ENCODE measurements at regions not wholly inside any gene's neighbourhood (a gene's known extent, or its start where the extent isn't known, plus 50 kb on each side); places are given as distances from the start of the nearest gene placed in this dataset.

DNA sequence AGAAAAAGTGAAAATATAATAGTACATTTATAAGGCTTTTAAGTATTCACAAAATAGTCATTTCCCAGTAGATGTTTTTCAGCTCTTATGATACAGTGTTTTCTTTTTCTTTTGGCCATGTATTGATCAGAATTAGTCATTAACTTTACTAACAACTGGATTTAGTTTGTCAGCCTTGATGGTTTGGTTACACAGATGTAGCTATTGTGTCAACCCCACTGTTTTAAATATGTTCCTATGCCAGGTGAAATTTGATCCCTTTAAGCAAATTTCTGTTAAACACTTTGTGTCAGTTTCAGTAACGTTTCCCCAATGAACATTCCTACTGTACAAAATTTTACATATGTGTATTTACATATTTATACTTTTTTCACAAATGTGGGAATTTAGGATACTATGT lies 261.5 kb upstream of the STARD13 start:
- DNase-seq (ENCODE audit: low read depth) = peak; percentile 38
- TF ChIP-seq CTCF (conservative IDR thresholded peaks at IDR 0.05; ENCODE audit: control insufficient read depth, insufficient read depth, low read depth, low read length) = no peak

DNA sequence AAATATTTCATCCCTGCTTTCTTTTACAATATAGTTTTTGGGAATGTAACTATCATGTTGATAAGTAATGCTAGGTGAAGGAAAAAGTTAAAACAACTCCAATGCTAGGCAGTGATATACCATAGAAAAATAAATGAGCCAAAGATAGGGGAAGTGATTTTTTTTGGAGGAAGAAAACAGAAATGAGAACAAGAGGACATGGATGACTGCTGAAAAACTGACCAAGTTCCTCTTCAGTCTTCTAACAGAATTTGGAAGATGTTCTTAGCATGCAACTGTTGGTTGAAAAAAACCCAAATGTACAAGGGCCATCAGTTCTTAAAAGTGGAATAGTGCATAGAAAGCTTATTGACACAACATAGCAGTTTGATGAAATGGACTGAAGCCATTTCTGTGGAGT lies 262.5 kb upstream of the STARD13 start:
- TF ChIP-seq CTCF (conservative IDR thresholded peaks at IDR 0.05; ENCODE audit: control insufficient read depth, insufficient read depth, low read depth, low read length) = no peak
- no peak overlapping the region for H3K4me3 ChIP-seq (ENCODE audit: control insufficient read depth, low read depth, low read length)
- DNase-seq (ENCODE audit: low read depth) = no peak

More for the DNA sequence above, 261.5 kb upstream of the STARD13 start:
- no peak overlapping the region for H3K4me3 ChIP-seq (ENCODE audit: control insufficient read depth, low read depth, low read length)

DNA sequence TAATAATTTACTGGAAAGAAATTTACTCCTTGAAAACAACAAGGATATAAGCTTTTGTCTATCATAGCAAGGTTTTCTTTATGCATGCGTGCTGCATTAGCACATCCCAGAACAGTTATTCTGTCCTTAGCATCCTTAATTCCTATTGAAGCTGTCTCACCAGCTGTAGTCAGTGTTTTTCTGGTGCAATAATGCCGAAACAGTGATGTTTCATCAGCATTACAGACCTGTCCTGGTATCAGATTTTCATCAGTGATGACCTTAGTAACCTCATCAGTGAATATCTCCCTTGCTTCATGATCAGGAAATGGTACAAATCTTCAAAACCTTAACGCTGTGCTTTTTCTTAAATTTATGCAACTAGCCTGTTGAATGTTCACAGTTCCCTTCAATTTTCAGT lies 264.7 kb upstream of the STARD13 start:
- DNase-seq (ENCODE audit: low read depth) = no peak
- TF ChIP-seq CTCF (conservative IDR thresholded peaks at IDR 0.05; ENCODE audit: control insufficient read depth, insufficient read depth, low read depth, low read length) = no peak

GRCh38 chr13:33550885-33551284 lies 265.3 kb upstream of the STARD13 start:
- H3K4me3 ChIP-seq (ENCODE audit: control insufficient read depth, low read depth, low read length) = no peak overlapping the region
- no peak for TF ChIP-seq CTCF (conservative IDR thresholded peaks at IDR 0.05; ENCODE audit: control insufficient read depth, insufficient read depth, low read depth, low read length)
- no peak for DNase-seq (ENCODE audit: low read depth)

More for the DNA sequence above, 264.7 kb upstream of the STARD13 start:
- H3K4me3 ChIP-seq (ENCODE audit: control insufficient read depth, low read depth, low read length) = no peak overlapping the region

- no peak overlapping the region for H3K4me3 ChIP-seq (ENCODE audit: control insufficient read depth, low read depth, low read length)
- no peak for TF ChIP-seq CTCF (conservative IDR thresholded peaks at IDR 0.05; ENCODE audit: control insufficient read depth, insufficient read depth, low read depth, low read length)
- DNase-seq (ENCODE audit: low read depth) = no peak
These were observed 262.8 kb upstream of the RFC3 start for GRCh38 chr13:33554919-33555791.

GRCh38 chr13:33556828-33557227 lies 261.1 kb upstream of the RFC3 start:
- no peak for TF ChIP-seq CTCF (conservative IDR thresholded peaks at IDR 0.05; ENCODE audit: control insufficient read depth, insufficient read depth, low read depth, low read length)
- no peak overlapping the region for H3K4me3 ChIP-seq (ENCODE audit: control insufficient read depth, low read depth, low read length)
- DNase-seq (ENCODE audit: low read depth) = no peak
